ENCODE measurements at regions not wholly inside any gene's neighbourhood (a gene's known extent, or its start where the extent isn't known, plus 50 kb on each side); places are given as distances from the start of the nearest gene placed in this dataset.

- DNase-seq (ENCODE audit: low read depth), result no peak
Observed at GRCh38 chr9:26368241-26368640, 524.4 kb downstream of the CAAP1 start.

GRCh38 chr9:26361010-26361409 is 531.6 kb downstream of the CAAP1 start:
- no peak for DNase-seq (ENCODE audit: low read depth)
- H3K4me3 ChIP-seq (ENCODE audit: control insufficient read depth, low read depth, low read length), result no peak overlapping the region
- TF ChIP-seq CTCF (IDR thresholded peaks at IDR 0.05; ENCODE audit: control insufficient read depth, insufficient read depth, low read depth, low read length, missing control alignments), result no peak

More at GRCh38 chr9:26368241-26368640, 524.4 kb downstream of the CAAP1 start:
- TF ChIP-seq CTCF (IDR thresholded peaks at IDR 0.05; ENCODE audit: control insufficient read depth, insufficient read depth, low read depth, low read length, missing control alignments), result no peak
- H3K4me3 ChIP-seq (ENCODE audit: control insufficient read depth, low read depth, low read length), result no peak overlapping the region

GRCh38 chr9:26358836-26359235 is 533.8 kb downstream of the CAAP1 start:
- no peak for DNase-seq (ENCODE audit: low read depth)
- no peak overlapping the region for H3K4me3 ChIP-seq (ENCODE audit: control insufficient read depth, low read depth, low read length)
- TF ChIP-seq CTCF (IDR thresholded peaks at IDR 0.05; ENCODE audit: control insufficient read depth, insufficient read depth, low read depth, low read length, missing control alignments), result no peak

- DNase-seq (ENCODE audit: low read depth), result no peak
- no peak for TF ChIP-seq CTCF (IDR thresholded peaks at IDR 0.05; ENCODE audit: control insufficient read depth, insufficient read depth, low read depth, low read length, missing control alignments)
- H3K4me3 ChIP-seq (ENCODE audit: control insufficient read depth, low read depth, low read length), result no peak overlapping the region
Observed at GRCh38 chr9:26357803-26358344, 534.7 kb downstream of the CAAP1 start.

- no peak for DNase-seq (ENCODE audit: low read depth)
- no peak for TF ChIP-seq CTCF (IDR thresholded peaks at IDR 0.05; ENCODE audit: control insufficient read depth, insufficient read depth, low read depth, low read length, missing control alignments)
Observed at GRCh38 chr9:26356491-26356890, 536.1 kb downstream of the CAAP1 start.

GRCh38 chr9:26346942-26347477 is 545.6 kb downstream of the CAAP1 start:
- no peak for TF ChIP-seq CTCF (IDR thresholded peaks at IDR 0.05; ENCODE audit: control insufficient read depth, insufficient read depth, low read depth, low read length, missing control alignments)
- no peak overlapping the region for H3K4me3 ChIP-seq (ENCODE audit: control insufficient read depth, low read depth, low read length)
- no peak for DNase-seq (ENCODE audit: low read depth)

More at GRCh38 chr9:26356491-26356890, 536.1 kb downstream of the CAAP1 start:
- no peak overlapping the region for H3K4me3 ChIP-seq (ENCODE audit: control insufficient read depth, low read depth, low read length)

All from AG09309 (cell line).